ENCODE measurements at regions not wholly inside any gene's neighbourhood (a gene's known extent, or its start where the extent isn't known, plus 50 kb on each side); places are given as distances from the start of the nearest gene placed in this dataset.

DNA sequence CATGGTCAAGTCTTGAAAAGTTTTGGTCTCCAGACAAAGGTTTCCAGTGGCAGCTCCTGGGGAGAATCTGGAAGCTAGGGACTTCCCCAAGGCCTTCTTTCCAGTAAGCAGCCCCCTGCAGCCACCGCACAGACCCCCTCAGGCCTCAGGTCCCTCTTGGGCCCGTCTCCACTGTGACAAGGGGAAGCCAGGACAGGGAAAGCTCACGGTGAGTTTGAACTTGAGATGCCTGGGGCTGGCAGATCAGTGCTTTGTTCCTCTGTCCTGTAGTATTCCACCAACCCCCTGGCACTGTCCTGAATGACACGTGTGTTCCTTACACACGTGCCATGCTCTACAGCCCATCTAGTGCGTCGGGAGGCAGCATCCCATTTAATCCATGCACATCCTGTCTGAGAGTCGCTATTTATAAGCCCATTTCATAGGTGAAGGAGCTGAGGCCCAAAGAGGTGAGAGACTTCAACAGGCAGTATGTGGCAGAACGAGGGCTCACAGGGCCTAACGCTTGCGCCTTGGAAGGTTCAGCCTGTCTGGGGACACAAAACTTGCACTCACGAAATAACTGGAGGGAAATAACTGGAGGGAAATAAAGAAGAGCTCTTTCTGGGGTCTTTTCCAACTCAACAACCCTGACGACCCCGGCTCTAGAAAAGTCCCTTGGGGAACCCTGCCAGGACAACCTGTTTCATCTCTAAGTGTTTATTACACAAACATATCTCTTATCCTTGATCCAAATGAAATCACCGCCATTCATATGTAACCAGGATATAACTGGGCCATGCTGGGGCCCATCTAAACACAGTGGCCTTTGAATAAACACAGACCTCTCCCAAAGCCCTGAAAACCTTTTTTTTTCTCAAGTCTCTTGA lies 123.0 kb downstream of the BANF2 start:
- no peak for TF ChIP-seq CTCF (IDR thresholded peaks at IDR 0.05)
- no peak for TF ChIP-seq POLR2A (IDR thresholded peaks at IDR 0.05)

Measured in uterus (tissue), 2 donors.